ENCODE measurements at regions not wholly inside any gene's neighbourhood (a gene's known extent, or its start where the extent isn't known, plus 50 kb on each side); places are given as distances from the start of the nearest gene placed in this dataset.
A peak's percentile ranks its signal among the peaks of the same experiment; 100 is the strongest.

DNA sequence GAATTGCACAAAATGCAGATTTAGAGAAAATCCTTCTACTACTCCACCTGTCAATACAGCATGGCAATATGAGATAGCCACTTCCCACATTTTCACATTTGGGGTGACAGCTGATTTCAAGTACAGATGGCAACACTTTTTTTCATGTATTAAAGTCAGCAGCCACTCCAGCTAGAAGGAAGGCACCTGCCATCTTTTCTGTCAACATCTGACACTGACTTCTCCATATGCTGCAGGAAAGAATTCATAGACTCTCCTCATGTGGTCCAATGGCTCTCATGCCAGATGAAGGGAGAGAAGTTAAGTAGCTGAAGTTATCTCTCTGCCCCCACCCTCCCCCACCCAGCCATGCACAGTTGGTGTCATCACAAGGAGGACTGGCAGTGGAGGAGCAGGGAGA lies 912.0 kb downstream of the SORCS1 start:
- no peaks in the 10 kb centered on the region for H3K27me3 Mint-ChIP-seq
- H3K9me3 Mint-ChIP-seq = peaks cover 6% of the 10 kb centered on the region
- H3K36me3 Mint-ChIP-seq = no peaks in the 10 kb centered on the region
- no peak overlapping the region for H3K4me3 Mint-ChIP-seq
- ATAC-seq = no peak
- no peaks in the 10 kb centered on the region for H3K4me1 Mint-ChIP-seq
- no peak overlapping the region for H3K27ac Mint-ChIP-seq

DNA sequence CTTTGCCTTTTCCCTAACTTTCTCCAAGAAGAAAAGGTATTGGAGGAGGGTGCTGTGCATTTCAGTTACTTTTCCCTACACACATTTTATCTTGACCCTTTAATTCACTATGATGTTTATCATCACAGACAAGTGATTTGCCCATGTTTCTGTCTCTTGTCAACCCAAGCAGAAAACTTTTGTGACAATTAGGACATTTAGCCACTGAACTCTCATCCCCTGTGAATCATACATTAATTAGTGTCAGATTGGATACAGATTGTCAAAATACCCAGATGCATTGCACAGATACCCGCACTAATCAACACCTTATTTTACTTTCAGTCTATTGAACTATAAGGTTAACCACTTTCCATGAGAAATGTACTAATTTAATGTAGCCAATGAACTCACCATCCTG lies 912.9 kb downstream of the SORCS1 start:
- peaks cover 6% of the 10 kb centered on the region for H3K9me3 Mint-ChIP-seq
- ATAC-seq = no peak
- no peak overlapping the region for H3K27ac Mint-ChIP-seq
- no peaks in the 10 kb centered on the region for H3K36me3 Mint-ChIP-seq
- H3K4me3 Mint-ChIP-seq = no peak overlapping the region
- H3K27me3 Mint-ChIP-seq = no peaks in the 10 kb centered on the region
- H3K4me1 Mint-ChIP-seq = no peaks in the 10 kb centered on the region

DNA sequence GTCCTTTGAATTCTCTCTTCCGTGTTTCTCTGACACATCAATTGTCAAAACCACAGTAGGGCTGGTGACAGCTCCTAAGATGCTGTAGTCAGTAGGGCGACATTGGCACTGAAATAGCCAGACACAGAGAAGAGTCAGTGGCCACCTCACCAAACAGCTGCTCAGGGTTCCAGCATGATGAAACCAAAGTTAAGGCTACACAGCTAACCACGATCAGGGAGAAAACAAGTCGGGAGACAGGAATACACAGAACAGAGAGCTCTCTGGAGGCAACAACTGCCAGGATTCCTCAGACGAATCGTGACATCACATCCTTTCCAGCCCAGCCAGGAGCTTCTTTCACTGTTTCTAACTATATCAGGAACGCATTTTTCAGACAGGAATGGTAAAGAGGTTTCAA lies 922.2 kb downstream of the SORCS1 start:
- Mint-ChIP-seq H3K4me1 (no peaks in the 10 kb centered on the region), H3K4me3 (no peak overlapping the region), H3K27ac (no peak overlapping the region)

DNA sequence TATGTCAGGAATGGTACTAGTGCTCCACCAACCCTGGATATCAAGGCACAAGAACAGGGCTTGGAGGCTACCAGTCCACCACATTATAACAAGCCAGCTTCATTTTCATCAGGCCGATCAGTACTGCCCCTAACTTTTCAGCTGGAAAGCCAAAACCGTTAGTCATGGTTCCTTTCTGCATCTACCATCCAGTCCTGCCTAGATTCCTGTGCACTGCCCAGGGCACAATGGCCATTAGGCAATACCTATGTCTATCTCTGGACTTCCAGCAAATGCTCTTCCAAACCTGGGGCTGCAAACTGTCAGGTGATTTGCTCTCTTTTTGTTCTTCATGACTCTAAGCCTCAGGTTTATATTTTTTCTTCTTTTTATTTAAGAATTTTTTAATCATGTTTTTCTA lies 937.7 kb downstream of the SORCS1 start:
- Mint-ChIP-seq H3K27ac (no peak overlapping the region), H3K36me3 (no peaks in the 10 kb centered on the region), H3K27me3 (no peaks in the 10 kb centered on the region), H3K4me1 (no peaks in the 10 kb centered on the region), H3K4me3 (no peak overlapping the region), H3K9me3 (peaks cover under 1% of the 10 kb centered on the region)
- peak; percentile 36 for ATAC-seq

More for the DNA sequence above, 922.2 kb downstream of the SORCS1 start:
- H3K27me3 Mint-ChIP-seq = no peaks in the 10 kb centered on the region
- ATAC-seq = no peak
- no peaks in the 10 kb centered on the region for H3K9me3 Mint-ChIP-seq
- no peaks in the 10 kb centered on the region for H3K36me3 Mint-ChIP-seq

DNA sequence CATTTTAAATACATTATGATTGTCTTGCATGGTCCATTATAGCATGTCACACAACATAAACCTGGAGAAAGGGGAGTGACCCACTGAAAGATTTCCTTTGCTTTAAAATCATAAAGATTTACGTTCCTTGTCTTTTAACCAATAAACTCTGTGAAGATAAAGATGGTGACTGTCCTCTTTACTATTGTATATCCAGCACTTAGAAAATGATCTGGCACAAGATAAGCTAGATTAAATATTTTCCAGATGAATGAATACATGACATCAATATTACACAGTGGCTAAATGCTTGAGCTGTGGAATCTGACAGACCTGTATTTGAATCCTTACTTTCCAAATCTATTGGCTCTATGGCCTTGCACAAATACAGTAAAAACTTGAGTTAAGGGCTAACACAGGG lies 938.4 kb downstream of the SORCS1 start:
- ATAC-seq = no peak
- no peaks in the 10 kb centered on the region for H3K27me3 Mint-ChIP-seq
- H3K36me3 Mint-ChIP-seq = no peaks in the 10 kb centered on the region
- H3K4me3 Mint-ChIP-seq = no peak overlapping the region
- H3K4me1 Mint-ChIP-seq = no peaks in the 10 kb centered on the region
- H3K27ac Mint-ChIP-seq = no peak overlapping the region
- peaks cover 1% of the 10 kb centered on the region for H3K9me3 Mint-ChIP-seq

DNA sequence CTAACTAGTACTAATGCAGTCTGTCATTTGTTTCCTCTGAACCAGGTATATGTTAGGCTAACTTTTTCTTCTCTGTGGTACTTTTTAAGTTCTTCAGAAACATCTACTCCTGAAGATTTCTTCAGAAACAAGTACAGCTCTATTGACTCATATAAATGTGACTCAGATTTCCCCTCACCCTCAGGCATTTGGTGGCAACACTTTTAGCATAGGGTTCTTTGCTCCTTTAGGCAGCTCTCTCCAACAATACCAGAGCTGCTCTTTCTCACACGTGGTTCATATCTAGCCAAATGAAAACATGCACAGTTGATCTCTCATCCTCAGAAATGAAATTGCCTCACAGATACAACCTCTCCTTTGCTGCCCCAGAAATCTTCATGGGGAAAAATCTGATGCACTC lies 939.8 kb downstream of the SORCS1 start:
- Mint-ChIP-seq H3K4me3 (no peak overlapping the region), H3K4me1 (no peaks in the 10 kb centered on the region), H3K27me3 (no peaks in the 10 kb centered on the region), H3K27ac (no peak overlapping the region), H3K36me3 (no peaks in the 10 kb centered on the region), H3K9me3 (peaks cover 3% of the 10 kb centered on the region)
- ATAC-seq = no peak

DNA sequence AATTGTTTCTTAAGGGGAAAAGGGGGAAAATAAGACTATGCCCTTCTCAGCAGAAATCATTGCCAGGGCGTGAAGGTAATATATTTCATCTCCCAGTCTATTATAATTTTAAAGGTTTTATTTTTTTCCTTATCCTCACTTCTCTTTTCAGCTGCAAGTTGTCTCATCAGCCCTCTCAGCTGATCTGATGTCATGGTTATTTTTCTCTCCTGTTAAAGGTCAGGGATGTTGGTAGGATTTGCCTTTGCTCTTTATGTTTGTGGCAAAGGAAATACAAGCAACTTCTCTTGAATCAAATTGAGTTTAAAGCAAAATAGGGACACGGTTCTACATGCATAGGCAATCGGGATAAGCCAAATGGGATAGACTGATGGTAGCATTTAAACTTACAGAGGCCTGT lies 946.9 kb downstream of the SORCS1 start:
- Mint-ChIP-seq H3K9me3 (peaks cover 3% of the 10 kb centered on the region), H3K4me3 (no peak overlapping the region), H3K4me1 (no peaks in the 10 kb centered on the region), H3K27ac (no peak overlapping the region), H3K36me3 (no peaks in the 10 kb centered on the region), H3K27me3 (no peaks in the 10 kb centered on the region)
- ATAC-seq = no peak

DNA sequence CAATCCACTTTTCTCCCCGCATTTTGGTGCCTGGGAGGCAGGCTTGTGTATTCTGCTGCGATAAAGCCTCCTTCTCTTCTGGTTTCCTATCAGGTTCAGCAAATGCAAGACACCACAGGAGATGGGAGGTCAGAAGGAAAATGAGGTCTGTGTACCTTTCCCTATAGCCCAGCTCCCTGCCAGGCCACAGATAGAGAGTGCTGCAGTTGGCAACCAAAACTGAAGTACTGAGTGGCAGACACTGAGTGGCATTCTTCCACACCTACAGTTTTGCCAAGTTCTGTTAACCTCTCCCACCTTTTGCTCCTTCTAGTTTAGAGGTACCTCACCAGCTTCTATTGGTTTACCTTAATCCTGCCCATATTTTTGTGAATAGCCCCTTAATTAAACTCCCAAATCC lies 948.4 kb downstream of the SORCS1 start:
- Mint-ChIP-seq H3K9me3 (peaks cover 4% of the 10 kb centered on the region), H3K4me3 (no peak overlapping the region), H3K27me3 (no peaks in the 10 kb centered on the region), H3K36me3 (no peaks in the 10 kb centered on the region), H3K27ac (no peak overlapping the region), H3K4me1 (no peaks in the 10 kb centered on the region)
- ATAC-seq = no peak

DNA sequence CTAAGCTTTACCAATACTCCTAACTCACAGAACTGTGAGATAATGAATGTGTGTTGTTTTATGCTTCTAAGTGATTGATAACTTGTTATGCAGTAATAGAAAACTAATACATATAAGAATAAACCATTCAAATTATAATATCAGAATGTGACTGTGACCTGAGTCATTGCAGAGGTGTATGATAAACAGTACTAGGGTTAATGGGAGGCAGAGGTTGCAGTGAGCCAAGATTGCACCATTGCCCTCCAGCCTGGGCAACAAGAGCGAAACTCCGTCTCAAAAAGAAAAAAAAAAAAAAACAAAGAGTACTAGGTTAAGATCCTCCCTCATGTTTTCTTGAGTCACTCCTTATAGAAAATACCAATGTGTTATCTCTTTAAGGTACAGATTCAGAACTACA lies 950.3 kb downstream of the SORCS1 start:
- no peak overlapping the region for H3K4me3 Mint-ChIP-seq
- no peak overlapping the region for H3K27ac Mint-ChIP-seq
- ATAC-seq = no peak
- H3K4me1 Mint-ChIP-seq = no peaks in the 10 kb centered on the region
- H3K9me3 Mint-ChIP-seq = peaks cover 3% of the 10 kb centered on the region
- H3K27me3 Mint-ChIP-seq = no peaks in the 10 kb centered on the region
- no peaks in the 10 kb centered on the region for H3K36me3 Mint-ChIP-seq

DNA sequence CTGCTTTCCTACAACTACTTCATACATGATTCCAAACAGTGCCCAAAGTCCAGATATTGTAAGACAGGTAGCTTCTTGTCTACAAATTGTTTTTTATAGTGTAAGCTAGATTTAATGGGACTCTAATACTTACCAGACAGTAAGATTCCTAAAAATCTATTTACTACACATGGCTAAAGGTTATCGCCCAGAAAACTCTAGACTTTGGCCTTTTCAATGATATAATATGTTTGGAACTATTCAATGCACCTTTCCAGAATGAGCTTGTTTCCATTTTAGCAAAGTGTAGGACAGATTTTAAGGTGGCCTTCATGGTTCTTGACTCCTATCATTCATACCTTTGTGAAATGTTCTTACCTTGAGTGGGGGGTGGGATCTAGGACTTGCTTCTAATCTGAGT lies 951.0 kb downstream of the SORCS1 start:
- Mint-ChIP-seq H3K4me1 (no peaks in the 10 kb centered on the region), H3K4me3 (no peak overlapping the region)

DNA sequence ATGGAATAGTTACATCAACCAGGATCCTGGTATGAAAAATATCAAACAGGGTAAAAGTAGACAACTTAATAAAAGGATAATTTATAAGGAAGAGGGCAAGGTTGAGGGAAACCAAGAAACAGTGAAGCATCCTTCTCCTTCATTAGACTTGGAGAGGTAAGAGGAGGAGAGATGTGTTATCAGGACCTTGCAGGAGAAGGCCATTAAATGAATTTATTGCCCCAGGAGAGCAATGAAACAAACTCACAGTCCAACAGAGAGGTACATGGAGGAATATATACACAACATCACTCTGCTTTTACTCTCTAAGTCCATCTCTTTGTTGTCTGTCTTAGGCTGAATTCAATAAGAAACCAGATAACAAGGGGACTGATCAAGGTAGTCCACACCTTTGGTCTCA lies 966.2 kb downstream of the SORCS1 start:
- no peak overlapping the region for H3K4me3 Mint-ChIP-seq
- H3K27me3 Mint-ChIP-seq = no peaks in the 10 kb centered on the region
- H3K4me1 Mint-ChIP-seq = no peaks in the 10 kb centered on the region
- no peak for ATAC-seq
- H3K9me3 Mint-ChIP-seq = no peaks in the 10 kb centered on the region
- H3K36me3 Mint-ChIP-seq = no peaks in the 10 kb centered on the region
- no peak overlapping the region for H3K27ac Mint-ChIP-seq

More for the DNA sequence above, 951.0 kb downstream of the SORCS1 start:
- ATAC-seq = no peak
- H3K36me3 Mint-ChIP-seq = no peaks in the 10 kb centered on the region
- H3K27me3 Mint-ChIP-seq = no peaks in the 10 kb centered on the region
- H3K9me3 Mint-ChIP-seq = peaks cover 3% of the 10 kb centered on the region
- H3K27ac Mint-ChIP-seq = no peak overlapping the region

DNA sequence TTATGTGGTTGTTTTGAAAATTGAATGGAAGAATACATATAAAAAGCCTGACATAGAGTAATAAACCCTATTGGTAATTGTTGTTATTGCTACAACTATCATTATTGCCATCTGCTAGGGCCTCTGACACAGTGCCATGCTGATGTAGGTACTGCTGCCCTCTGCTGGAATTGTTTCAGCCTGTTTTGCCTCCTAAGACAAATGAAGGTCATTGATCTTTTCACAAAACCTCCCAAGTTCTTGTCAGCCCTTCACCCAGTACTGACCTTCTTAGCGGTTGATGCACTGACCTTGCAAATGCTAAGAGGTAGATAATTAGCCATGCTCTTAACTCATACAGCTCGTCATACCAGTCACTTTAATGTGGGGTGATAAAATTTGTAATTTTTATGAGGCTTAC lies 975.2 kb downstream of the SORCS1 start:
- no peak overlapping the region for H3K4me3 Mint-ChIP-seq
- no peaks in the 10 kb centered on the region for H3K27me3 Mint-ChIP-seq
- H3K36me3 Mint-ChIP-seq = no peaks in the 10 kb centered on the region
- no peaks in the 10 kb centered on the region for H3K9me3 Mint-ChIP-seq
- ATAC-seq = no peak
- H3K27ac Mint-ChIP-seq = no peak overlapping the region
- no peaks in the 10 kb centered on the region for H3K4me1 Mint-ChIP-seq

DNA sequence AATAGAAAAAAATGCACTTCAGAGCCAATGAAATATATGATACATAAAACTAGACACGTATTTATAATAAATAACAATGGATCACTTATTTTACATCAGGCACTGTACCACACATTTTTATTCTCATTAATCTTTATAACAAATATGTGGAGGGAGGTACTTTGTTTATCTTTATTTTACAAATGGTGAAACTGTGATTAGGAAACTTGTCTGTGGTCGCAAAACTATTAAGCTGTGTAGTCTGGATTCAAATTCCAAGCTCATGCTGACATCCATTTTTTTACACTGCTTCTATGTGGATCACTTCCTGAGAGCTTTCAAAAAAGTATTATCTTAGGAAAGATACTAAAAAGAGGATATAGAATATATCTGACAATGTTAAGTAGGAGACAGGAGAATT lies 978.6 kb downstream of the SORCS1 start:
- Mint-ChIP-seq H3K27me3 (no peaks in the 10 kb centered on the region), H3K4me3 (no peak overlapping the region), H3K9me3 (no peaks in the 10 kb centered on the region), H3K4me1 (no peaks in the 10 kb centered on the region), H3K36me3 (no peaks in the 10 kb centered on the region), H3K27ac (no peak overlapping the region)
- ATAC-seq = no peak

DNA sequence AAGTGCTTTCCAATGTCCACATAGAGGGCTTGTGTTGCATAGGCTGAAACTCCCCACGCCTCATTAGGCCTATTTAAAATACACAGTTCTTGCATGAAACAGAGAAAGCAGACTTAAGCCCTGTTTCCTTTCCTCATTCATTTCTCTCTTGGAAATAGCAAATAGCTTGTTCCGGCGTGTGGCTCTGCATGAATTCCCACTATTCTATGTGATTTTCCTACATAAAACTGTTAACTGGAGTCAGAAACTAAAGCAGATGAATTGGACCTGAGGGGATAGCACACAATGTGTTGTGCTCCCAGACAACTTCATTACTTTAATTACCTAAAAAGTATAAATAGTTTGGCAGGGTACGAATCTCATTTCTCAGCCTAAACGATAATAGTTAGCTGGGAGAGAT lies 981.5 kb downstream of the SORCS1 start:
- no peaks in the 10 kb centered on the region for H3K4me1 Mint-ChIP-seq
- H3K27ac Mint-ChIP-seq = no peak overlapping the region
- ATAC-seq = no peak
- no peaks in the 10 kb centered on the region for H3K9me3 Mint-ChIP-seq
- H3K27me3 Mint-ChIP-seq = no peaks in the 10 kb centered on the region
- no peak overlapping the region for H3K4me3 Mint-ChIP-seq
- H3K36me3 Mint-ChIP-seq = no peaks in the 10 kb centered on the region

DNA sequence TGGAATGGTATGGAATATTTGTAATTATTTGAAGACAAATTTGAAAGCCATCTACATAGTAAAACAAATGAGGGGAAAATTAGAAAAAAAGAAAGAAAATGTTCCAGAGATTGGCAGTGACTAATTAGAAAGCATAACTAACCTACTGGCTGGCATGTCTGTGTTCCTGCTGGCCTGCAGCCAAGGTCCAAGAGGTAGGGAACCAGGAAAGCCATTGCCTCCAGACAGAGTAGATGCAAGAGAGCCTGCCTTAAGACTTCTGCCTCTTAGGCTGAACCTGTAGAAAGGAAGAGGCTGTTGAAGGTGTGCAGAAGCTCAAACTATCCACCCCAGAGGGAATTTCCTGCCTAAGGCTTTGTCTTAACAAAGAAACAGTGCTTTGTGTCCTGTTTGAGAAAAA lies 982.0 kb downstream of the SORCS1 start:
- H3K36me3 Mint-ChIP-seq = no peaks in the 10 kb centered on the region
- H3K9me3 Mint-ChIP-seq = no peaks in the 10 kb centered on the region
- no peak overlapping the region for H3K4me3 Mint-ChIP-seq

DNA sequence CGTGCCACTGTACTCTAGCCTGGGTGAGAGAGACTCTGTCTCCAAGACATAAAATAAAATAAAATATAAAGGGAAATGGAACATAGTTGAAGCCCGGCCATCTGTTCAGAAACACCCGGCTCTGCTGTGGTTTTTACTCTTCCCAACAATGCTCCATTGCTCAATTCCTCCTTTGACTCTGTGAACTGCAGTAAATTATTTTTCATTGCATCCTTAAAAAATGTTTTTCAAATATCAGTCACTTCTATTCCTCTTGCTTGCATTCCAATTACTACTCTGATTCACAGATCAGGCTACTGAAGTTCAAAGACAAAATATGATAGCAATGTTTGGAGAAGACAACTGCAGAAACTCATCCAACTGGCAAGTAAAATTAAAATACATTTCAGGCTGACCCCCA lies 983.0 kb downstream of the SORCS1 start:
- no peak for ATAC-seq
- H3K36me3 Mint-ChIP-seq = no peaks in the 10 kb centered on the region
- H3K4me1 Mint-ChIP-seq = no peaks in the 10 kb centered on the region
- no peak overlapping the region for H3K27ac Mint-ChIP-seq
- H3K27me3 Mint-ChIP-seq = no peaks in the 10 kb centered on the region
- no peak overlapping the region for H3K4me3 Mint-ChIP-seq
- no peaks in the 10 kb centered on the region for H3K9me3 Mint-ChIP-seq

More for the DNA sequence above, 982.0 kb downstream of the SORCS1 start:
- H3K27me3 Mint-ChIP-seq = no peaks in the 10 kb centered on the region
- H3K4me1 Mint-ChIP-seq = no peaks in the 10 kb centered on the region
- no peak overlapping the region for H3K27ac Mint-ChIP-seq
- no peak for ATAC-seq

DNA sequence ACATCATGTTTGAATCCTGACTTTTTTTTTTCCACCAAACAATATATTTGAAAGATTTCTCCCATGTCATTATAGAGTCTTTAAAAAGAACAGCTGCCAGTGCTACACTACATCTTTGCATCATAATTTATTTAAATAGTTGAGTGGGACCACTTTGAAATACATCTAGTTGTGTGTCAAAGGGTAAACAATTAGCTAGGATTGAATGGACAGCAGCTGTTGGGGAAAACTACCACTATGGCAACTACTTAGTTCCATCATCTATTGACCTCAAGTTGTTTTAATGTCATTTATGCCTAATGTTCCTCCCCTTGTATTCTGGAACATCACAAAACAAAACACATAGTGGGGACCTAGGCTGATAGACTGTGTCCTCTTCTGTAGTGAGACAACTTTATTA lies 985.1 kb downstream of the SORCS1 start:
- Mint-ChIP-seq H3K36me3 (no peaks in the 10 kb centered on the region), H3K4me3 (no peak overlapping the region), H3K4me1 (no peaks in the 10 kb centered on the region), H3K9me3 (no peaks in the 10 kb centered on the region), H3K27ac (no peak overlapping the region), H3K27me3 (no peaks in the 10 kb centered on the region)
- ATAC-seq = no peak
